ENCODE measurements at regions not wholly inside any gene's neighbourhood (a gene's known extent, or its start where the extent isn't known, plus 50 kb on each side); places are given as distances from the start of the nearest gene placed in this dataset.

DNA sequence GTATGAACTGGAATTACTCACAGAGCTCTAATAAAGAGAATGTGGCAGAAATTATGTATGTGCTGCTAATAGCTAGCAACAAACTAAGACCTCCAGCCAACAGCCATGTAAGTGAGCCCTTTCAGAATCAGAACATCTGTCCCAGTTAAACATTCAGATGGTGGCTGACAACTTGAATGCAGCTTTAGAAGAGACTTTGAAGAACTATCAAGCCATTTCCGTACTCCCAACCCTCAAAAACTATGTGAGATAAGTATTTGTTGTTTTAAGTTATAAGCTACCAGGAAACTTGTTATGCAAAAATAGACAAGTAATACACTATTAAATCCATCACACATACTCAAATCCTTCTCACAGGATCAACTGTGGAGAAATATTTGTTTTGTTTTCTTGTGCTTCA, 205.2 kb upstream of the EDIL3 start:
- Histone ChIP-seq H3K9me2 (ENCODE audit: insufficient read depth, low read length) (no peaks in the 10 kb centered on the region), H3K4me2 (ENCODE audit: low read length) (no peak overlapping the region), H3K27ac (ENCODE audit: low read length) (no peak overlapping the region), H3K27me3 (ENCODE audit: insufficient read depth, low read depth, low read length) (no peaks in the 10 kb centered on the region), H3K36me3 (ENCODE audit: insufficient read depth, low read length) (no peaks in the 10 kb centered on the region), H3K9ac (ENCODE audit: low read length) (no peak overlapping the region), H3K79me2 (replicated peaks; ENCODE audit: insufficient read depth, low read length) (no peaks in the 10 kb centered on the region), H4K20me1 (ENCODE audit: insufficient read depth) (no peaks in the 10 kb centered on the region), H2AFZ (ENCODE audit: low read depth, low read length) (no peak overlapping the region), H3K9me3 (ENCODE audit: low read length) (no peaks in the 10 kb centered on the region), H3F3A (ENCODE audit: insufficient read depth, low read length, poor library complexity, severe bottlenecking) (no peaks in the 10 kb centered on the region), H3K4me3 (ENCODE audit: low read length) (no peak overlapping the region)
- no peak for TF ChIP-seq SMC3 (conservative IDR thresholded peaks at IDR 0.05; ENCODE audit: poor library complexity)
- no peak for TF ChIP-seq MXI1 (conservative IDR thresholded peaks at IDR 0.05; ENCODE audit: poor library complexity, severe bottlenecking)
- TF ChIP-seq POLR2AphosphoS5 (IDR thresholded peaks at IDR 0.05), result no peak
- TF ChIP-seq RAD21 (conservative IDR thresholded peaks at IDR 0.05), result no peak
- TF ChIP-seq EZH2 (IDR thresholded peaks at IDR 0.05; ENCODE audit: borderline replicate concordance, insufficient read depth, low read length, poor library complexity, severe bottlenecking), result no peak
- TF ChIP-seq REST (IDR thresholded peaks at IDR 0.05; ENCODE audit: borderline replicate concordance), result no peak

DNA sequence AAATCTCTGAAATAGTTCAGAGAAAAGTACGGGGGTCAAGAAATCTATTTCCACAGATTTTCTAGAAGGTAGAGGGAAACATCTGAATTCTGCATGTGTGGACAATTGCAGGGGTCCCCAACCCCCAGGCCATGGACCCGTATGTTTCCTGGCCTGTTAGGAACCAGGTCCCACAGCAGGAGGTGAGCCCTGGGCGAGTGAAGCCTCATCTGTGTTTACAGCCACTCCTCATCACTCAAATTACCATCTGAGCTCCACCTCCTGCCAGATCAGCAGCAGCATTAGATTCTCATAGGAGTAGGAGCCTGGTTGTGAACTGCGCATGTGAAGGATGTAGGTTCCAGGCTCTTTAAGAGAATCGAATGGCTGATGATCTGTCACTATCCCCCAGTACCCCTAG, 200.5 kb upstream of the EDIL3 start:
- Histone ChIP-seq H3K27ac (ENCODE audit: low read length) (no peak overlapping the region), H3K27me3 (ENCODE audit: insufficient read depth, low read depth, low read length) (no peaks in the 10 kb centered on the region), H3K9me3 (ENCODE audit: low read length) (no peaks in the 10 kb centered on the region), H3K4me2 (ENCODE audit: low read length) (no peak overlapping the region), H3K4me3 (ENCODE audit: low read length) (no peak overlapping the region), H3K9ac (ENCODE audit: low read length) (no peak overlapping the region), H3F3A (ENCODE audit: insufficient read depth, low read length, poor library complexity, severe bottlenecking) (no peaks in the 10 kb centered on the region), H3K79me2 (replicated peaks; ENCODE audit: insufficient read depth, low read length) (no peaks in the 10 kb centered on the region), H3K36me3 (ENCODE audit: insufficient read depth, low read length) (no peaks in the 10 kb centered on the region), H2AFZ (ENCODE audit: low read depth, low read length) (no peak overlapping the region), H3K9me2 (ENCODE audit: insufficient read depth, low read length) (no peaks in the 10 kb centered on the region), H4K20me1 (ENCODE audit: insufficient read depth) (no peaks in the 10 kb centered on the region)
- no peak for TF ChIP-seq TAF1 (IDR thresholded peaks at IDR 0.05; ENCODE audit: low read depth)
- TF ChIP-seq POLR2AphosphoS5 (IDR thresholded peaks at IDR 0.05), result no peak
- TF ChIP-seq EP300 (conservative IDR thresholded peaks at IDR 0.05; ENCODE audit: poor library complexity, severe bottlenecking), result no peak
- no peak for TF ChIP-seq MXI1 (conservative IDR thresholded peaks at IDR 0.05; ENCODE audit: poor library complexity, severe bottlenecking)
- TF ChIP-seq EZH2 (IDR thresholded peaks at IDR 0.05; ENCODE audit: borderline replicate concordance, insufficient read depth, low read length, poor library complexity, severe bottlenecking), result no peak
- no peak for TF ChIP-seq REST (IDR thresholded peaks at IDR 0.05; ENCODE audit: borderline replicate concordance)

Measured in neural cell (in vitro differentiated cells).